WTC11 (cell line): ENCODE measurements at regions not wholly inside any gene's neighbourhood (a gene's known extent, or its start where the extent isn't known, plus 50 kb on each side); places are given as distances from the start of the nearest gene placed in this dataset.

Experiments
- CBFB ChIP-seq: sonication (generic); formaldehyde crosslinking; IDR thresholded peaks from 2 replicates; pipeline ENCODE4 v1.8.1; 2022; ENCODE audit warnings: mild to moderate bottlenecking, low read depth, missing genetic modification reagents
- ESRRA ChIP-seq: sonication (generic); formaldehyde crosslinking; IDR thresholded peaks from 2 replicates; pipeline ENCODE4 v1.8.1; 2022; ENCODE audit warnings: mild to moderate bottlenecking, missing genetic modification reagents, borderline replicate concordance
- SMAD4 ChIP-seq: sonication (generic); formaldehyde crosslinking; IDR thresholded peaks from 2 replicates; pipeline ENCODE4 v1.8.0; 2022; ENCODE audit warnings: mild to moderate bottlenecking, missing genetic modification reagents
- SP1 ChIP-seq: sonication (generic); formaldehyde crosslinking; conservative IDR thresholded peaks from 2 replicates; pipeline ENCODE4 v1.8.1; 2022; ENCODE audit warnings: missing genetic modification reagents
- TEAD4 ChIP-seq: sonication (generic); formaldehyde crosslinking; IDR thresholded peaks from 2 replicates; pipeline ENCODE4 v1.8.0; 2022; ENCODE audit warnings: mild to moderate bottlenecking, missing genetic modification reagents
- ZNF121 ChIP-seq: sonication (generic); formaldehyde crosslinking; IDR thresholded peaks from 2 replicates; pipeline ENCODE4 v1.8.0; 2023; ENCODE audit warnings: missing genetic modification reagents
- ZNF416 ChIP-seq: fragments of 250-450 bp; sonication (Bioruptor Pico); IDR thresholded peaks from 2 replicates; pipeline ENCODE4 v1.9.0; 2021; ENCODE audit warnings: mild to moderate bottlenecking, inconsistent platforms
- TF ChIP-seq, protein P1 (sequence below): fragments of 200-600 bp; IDR thresholded peaks from 2 replicates; pipeline ENCODE4 v1.8.0; 2022; ENCODE audit warnings: antibody characterized with exemption
- TF ChIP-seq, protein P2 (sequence below): sonication (generic); formaldehyde crosslinking; IDR thresholded peaks from 2 replicates; pipeline ENCODE4 v1.8.0; 2022; ENCODE audit warnings: mild to moderate bottlenecking, missing genetic modification reagents
- TF ChIP-seq, protein P3 (sequence below): sonication (generic); formaldehyde crosslinking; IDR thresholded peaks from 2 replicates; pipeline ENCODE4 v1.8.1; 2023; ENCODE audit warnings: mild to moderate bottlenecking, missing genetic modification reagents, moderate library complexity
- TF ChIP-seq, protein P4 (sequence below): sonication (generic); formaldehyde crosslinking; IDR thresholded peaks from 2 replicates; pipeline ENCODE4 v1.8.1; 2022; ENCODE audit warnings: low read depth, mild to moderate bottlenecking, moderate library complexity, missing genetic modification reagents, borderline replicate concordance
- TF ChIP-seq, protein P5 (sequence below): sonication (generic); formaldehyde crosslinking; IDR thresholded peaks from 2 replicates; pipeline ENCODE4 v1.8.0; 2022; ENCODE audit warnings: mild to moderate bottlenecking, missing genetic modification reagents

DNA sequence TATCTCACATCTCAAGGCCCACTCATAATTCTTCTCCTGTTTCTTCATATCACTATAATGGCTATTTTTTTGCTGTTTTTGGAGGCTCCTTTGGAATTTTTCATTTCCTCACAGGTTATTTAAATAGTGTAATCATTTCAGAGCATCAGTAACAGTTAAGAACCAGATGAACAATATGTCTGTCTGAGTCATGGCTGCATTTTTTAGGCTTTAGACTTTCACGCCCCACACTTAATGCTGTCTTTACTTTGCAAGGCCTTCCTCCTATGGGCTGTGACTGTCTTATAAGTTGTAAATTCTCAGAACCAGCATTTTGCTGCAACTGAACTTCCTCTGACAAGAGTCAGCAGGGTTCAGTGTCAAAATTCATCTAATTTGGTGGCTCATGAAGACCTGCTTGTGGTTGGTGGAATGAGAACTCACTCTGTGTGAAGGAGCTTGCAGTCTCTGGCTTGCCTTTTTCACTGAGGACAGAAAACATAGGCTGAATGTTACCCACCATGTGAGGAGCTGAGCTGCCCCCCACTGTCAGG lies 56.1 kb upstream of the NLGN4Y start:
- TF ChIP-seq, protein P1, sequence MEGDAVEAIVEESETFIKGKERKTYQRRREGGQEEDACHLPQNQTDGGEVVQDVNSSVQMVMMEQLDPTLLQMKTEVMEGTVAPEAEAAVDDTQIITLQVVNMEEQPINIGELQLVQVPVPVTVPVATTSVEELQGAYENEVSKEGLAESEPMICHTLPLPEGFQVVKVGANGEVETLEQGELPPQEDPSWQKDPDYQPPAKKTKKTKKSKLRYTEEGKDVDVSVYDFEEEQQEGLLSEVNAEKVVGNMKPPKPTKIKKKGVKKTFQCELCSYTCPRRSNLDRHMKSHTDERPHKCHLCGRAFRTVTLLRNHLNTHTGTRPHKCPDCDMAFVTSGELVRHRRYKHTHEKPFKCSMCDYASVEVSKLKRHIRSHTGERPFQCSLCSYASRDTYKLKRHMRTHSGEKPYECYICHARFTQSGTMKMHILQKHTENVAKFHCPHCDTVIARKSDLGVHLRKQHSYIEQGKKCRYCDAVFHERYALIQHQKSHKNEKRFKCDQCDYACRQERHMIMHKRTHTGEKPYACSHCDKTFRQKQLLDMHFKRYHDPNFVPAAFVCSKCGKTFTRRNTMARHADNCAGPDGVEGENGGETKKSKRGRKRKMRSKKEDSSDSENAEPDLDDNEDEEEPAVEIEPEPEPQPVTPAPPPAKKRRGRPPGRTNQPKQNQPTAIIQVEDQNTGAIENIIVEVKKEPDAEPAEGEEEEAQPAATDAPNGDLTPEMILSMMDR = no peak
- TF ChIP-seq SP1 (no peak), ESRRA (CRISPR knock-in tag) (no peak), ZNF121 (CRISPR knock-in tag) (no peak), TEAD4 (CRISPR knock-in tag) (no peak), ZNF416 (CRISPR knock-in tag) (no peak), CBFB (CRISPR knock-in tag) (no peak), SMAD4 (CRISPR knock-in tag) (no peak)
- TF ChIP-seq, protein P2, sequence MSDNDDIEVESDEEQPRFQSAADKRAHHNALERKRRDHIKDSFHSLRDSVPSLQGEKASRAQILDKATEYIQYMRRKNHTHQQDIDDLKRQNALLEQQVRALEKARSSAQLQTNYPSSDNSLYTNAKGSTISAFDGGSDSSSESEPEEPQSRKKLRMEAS (CRISPR knock-in tag) = no peak
- TF ChIP-seq, protein P3, sequence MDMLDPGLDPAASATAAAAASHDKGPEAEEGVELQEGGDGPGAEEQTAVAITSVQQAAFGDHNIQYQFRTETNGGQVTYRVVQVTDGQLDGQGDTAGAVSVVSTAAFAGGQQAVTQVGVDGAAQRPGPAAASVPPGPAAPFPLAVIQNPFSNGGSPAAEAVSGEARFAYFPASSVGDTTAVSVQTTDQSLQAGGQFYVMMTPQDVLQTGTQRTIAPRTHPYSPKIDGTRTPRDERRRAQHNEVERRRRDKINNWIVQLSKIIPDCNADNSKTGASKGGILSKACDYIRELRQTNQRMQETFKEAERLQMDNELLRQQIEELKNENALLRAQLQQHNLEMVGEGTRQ (CRISPR knock-in tag) = no peak
- TF ChIP-seq, protein P4, sequence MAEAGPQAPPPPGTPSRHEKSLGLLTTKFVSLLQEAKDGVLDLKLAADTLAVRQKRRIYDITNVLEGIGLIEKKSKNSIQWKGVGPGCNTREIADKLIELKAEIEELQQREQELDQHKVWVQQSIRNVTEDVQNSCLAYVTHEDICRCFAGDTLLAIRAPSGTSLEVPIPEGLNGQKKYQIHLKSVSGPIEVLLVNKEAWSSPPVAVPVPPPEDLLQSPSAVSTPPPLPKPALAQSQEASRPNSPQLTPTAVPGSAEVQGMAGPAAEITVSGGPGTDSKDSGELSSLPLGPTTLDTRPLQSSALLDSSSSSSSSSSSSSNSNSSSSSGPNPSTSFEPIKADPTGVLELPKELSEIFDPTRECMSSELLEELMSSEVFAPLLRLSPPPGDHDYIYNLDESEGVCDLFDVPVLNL = no peak
- TF ChIP-seq, protein P5, sequence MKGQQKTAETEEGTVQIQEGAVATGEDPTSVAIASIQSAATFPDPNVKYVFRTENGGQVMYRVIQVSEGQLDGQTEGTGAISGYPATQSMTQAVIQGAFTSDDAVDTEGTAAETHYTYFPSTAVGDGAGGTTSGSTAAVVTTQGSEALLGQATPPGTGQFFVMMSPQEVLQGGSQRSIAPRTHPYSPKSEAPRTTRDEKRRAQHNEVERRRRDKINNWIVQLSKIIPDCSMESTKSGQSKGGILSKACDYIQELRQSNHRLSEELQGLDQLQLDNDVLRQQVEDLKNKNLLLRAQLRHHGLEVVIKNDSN = no peak
